GM21576 (cell line): ENCODE measurements at regions not wholly inside any gene's neighbourhood (a gene's known extent, or its start where the extent isn't known, plus 50 kb on each side); places are given as distances from the start of the nearest gene placed in this dataset.

Experiments
- ATAC-seq: cut with Tn5 transposase; IDR thresholded peaks from one replicate; pipeline ENCODE4 v1.9.1; 2021; ENCODE audit warnings: mild to moderate bottlenecking, moderate library complexity; ENCODE audit not compliant: unreplicated experiment

DNA sequence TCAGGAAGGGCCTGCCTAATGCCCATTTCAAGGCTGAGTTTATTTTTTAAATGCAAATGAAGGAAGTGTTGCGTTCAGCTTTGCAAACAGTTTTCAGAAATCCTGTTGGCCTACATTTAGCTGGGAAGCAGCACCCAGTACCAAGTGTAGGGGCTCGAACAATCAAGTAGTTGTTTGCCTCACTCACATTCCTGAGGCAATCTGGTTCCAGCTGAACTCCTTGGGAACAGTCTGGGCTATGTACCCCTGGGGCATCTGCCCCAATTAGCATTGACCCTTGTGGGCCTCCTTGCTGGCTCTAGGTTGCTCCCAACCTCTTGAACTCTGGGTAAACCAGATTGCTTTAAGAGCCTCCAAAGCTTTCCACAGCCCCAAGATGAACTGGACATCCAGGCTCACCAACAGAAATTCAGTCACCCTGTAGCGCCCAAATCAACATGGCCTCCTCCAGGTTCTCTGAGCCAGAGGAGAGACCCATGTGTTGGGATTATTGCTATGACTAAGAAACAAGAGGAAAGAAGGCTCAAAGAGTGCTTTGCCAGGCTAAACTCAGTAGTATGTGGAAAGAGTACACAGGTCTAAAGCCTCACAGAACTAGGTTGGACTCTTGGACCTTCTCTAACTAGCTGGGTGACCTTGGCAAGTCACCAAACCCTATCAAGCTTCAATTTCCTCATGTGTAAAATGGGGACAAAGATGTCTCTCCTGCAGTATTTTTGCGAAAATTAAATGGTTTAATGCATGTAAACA lies 532.7 kb downstream of the SOX2 start:
- ATAC-seq = no peak

DNA sequence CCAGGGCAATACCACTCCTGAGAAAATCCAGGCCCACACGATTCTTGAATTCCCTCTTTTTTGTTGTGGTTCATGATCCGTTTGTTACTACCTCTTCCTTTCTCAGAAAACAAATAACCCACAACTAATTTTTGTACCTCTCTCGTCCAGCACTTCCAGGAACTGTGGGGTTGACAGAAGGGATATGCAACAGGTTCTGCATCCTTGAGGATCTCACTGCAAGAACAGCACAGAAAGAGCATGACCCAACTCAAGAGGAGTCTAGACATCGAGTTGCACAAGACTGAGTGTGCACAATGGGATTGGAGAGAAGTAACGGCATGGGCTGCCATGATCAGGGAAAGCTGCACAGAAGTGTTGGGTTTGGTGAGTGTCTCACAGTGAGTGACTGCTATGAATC lies 533.3 kb downstream of the SOX2 start:
- ATAC-seq = no peak

DNA sequence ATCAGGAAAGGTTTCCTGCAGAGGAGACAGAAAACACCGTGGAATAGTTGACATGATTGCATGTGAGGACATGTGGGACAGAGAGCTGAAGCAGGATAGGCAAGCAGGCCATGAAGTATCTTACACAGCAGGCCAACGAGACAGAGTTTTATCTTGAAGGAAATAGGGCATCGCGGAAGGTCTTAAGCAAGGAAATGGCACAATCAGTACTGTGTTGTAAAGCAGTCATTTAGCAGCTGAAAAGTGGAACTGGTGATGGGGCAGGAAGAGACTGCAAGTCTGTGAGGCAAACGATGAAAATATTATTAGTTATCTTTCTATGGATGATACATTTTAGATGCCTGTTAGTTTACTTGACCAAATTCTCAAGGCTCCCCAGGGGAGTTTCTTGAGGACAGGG lies 535.1 kb downstream of the SOX2 start:
- ATAC-seq = no peak

DNA sequence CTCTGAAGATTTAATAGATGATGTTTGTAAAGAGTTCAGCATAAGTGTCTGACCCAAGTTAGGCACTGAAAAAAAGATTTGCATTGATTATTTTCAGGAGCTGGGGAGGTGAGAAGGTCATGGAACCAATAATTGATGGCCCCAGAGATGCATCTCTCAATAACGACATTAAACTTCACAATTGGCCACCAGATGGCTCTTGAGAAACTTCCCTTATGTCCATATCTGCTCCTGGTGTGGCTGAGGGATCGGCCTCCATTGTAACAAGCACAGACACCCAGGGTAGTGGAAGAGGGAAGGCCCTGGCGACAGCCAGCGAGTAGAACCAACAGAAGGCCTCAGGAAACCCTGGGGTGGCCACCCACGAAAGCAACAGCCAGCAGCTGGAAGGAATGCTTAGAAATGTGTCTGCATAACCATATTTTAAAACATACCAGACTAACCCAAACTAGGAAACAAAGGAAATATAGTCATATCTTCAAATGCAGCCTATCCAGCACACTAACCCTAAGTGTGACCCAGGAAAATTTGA lies 536.7 kb downstream of the SOX2 start:
- no peak for ATAC-seq

DNA sequence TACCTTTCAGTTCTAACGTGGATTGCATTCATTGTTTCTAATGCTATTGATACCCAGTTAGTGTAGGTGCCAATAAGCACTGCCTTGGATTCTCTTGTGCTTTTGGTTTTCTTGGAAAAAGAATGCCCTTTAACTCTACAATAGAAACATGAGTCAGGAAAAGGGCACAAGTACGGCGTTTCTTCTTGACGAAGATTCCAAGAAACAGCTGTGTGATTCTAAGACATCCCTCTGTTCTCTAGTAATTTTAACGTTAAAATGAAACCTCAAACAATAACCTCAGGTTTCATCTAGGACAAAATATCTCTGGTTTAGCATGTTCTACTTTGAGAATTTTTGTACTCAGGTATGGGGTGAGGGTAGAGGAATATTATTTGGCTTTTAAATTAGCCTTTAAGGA lies 540.5 kb upstream of the ATP11B start:
- no peak for ATAC-seq

DNA sequence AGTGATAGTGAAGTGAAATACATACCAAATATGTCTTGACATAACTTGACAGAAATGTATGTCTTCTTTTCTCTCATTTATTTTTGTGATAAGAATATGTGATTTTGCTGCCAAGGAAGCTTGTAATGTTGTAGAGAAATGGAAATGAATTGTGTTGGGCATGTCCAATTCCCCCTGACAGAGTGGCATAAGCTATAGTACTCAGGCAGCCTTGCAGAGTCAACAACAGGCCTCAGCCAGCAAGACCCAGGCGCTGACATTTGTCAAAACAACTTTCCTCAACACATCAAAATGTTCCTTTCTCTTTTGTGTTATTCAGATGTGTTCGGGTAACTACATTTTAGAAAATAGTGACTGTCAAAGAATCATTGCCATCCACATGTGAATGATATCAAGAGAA lies 538.1 kb upstream of the ATP11B start:
- no peak for ATAC-seq

DNA sequence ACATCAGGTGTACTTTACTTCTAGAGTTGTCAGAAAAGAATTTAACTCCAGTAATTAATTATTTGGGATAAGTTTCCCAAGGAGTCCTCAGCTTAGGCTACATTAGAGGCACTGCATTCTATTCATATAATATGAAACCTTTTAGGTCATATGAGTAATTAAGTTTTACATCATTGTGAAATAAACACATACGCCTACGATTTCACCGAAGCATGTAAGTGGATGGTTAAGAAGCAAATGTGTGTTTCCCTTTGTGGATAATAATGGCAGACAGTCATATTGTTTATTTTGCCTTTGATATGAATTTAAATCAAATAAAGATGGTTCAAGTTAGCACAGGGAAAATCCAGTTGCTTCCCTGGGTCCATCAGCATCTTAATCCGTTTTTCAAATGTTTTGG lies 535.9 kb upstream of the ATP11B start:
- ATAC-seq = no peak

DNA sequence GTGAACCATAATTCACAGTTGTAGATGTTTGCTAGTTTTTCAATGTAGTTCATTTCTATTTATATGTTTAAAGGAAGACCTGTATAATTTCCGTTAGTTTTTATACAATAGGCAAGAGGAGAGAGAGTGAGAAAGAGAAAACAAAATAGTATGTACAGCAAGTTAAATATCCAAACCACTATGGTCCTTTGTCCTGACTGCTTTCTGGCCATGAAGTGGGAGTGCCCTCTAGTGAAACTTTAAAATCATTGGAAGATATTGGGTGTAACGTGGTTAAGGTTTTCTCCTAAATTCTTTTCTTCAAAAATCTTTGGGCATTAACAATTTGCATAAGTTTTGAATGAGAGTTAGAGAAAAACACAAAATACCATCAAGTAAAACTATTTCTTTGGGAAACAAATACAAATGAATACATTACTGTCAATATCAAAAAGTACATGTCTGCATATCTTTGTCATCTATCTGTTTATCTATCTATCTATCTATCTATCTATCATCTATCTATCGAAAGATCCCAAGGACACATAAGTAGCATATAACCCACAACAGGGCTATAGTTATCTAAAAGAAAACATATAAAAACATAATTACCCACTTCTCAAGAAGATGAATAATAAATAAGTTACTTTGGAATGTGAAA lies 534.6 kb upstream of the ATP11B start:
- no peak for ATAC-seq

DNA sequence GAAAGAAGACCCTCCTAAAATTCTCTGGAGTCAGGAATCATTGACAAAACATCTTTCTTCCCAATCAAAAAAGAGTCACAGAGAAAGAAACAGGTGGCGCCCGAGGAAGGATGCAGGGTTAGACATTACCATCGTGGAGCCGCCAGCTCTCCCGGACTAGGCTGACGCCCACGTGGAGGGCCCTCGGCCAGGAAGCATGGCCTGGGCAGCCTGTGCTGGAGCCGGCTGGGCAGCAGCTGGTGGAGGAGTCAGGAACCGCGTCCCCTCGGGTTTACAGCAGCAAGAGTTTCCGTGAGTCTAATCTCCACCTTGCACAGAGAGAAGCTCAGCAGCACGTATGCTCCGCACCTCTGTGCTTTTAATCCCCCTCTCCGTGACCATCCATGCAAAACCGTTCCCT lies 533.7 kb upstream of the ATP11B start:
- no peak for ATAC-seq

DNA sequence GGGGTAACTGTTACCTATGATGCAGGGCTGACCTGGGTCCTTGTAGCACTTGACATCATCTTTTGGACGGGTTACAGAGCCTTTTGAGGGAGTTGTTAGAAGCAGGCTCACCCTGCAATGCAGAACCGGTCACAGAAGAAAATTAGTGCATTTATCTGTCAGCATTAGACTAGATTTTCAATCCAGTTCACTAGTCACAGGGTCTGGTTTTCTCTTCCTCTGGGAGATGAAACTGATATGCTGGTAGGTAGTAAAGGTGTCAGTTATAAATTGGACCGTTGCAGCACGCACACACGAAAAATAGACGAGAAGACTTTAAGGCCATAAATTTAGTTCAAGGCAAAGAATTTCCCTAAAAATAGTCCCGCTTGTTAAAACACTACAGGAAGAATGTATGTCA lies 532.3 kb upstream of the ATP11B start:
- no peak for ATAC-seq

DNA sequence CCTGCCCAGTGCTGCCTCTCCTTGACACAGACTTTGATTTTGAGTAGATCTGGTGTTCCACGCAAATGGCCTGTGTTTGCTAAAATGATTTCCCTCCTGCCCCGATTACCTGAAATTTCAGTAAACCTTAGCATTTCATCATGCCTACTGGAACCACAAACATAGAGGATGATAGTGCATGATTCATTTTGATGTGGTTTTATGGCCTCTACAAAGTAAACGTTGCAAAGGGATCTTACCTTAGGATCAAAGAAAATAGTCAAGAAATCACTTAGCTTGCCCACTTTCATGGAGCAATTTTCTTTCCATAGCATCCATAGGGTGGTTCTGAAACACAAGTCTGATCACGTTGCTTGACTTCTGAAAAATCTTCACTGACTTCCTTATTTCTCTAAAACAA lies 524.6 kb upstream of the ATP11B start:
- ATAC-seq = no peak

DNA sequence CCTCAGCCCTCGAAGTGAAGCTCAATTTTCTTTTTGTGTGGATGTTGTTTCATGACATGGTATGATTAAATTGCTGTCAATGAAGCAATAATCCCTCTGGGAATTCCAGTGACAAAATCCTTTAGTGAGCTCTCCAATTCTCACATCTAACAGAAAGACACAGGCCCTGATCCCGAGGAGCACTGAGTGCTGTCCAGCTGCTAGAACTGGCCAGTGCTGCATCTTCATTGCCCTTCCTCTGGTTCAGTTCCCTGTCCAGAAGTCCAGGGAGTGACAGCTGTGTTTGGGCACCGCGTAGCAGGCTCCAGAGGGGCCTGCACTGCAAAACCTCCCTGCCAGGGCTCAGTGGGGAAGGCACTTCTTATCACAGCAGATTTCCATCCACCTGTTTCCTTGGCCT lies 516.8 kb upstream of the ATP11B start:
- no peak for ATAC-seq

DNA sequence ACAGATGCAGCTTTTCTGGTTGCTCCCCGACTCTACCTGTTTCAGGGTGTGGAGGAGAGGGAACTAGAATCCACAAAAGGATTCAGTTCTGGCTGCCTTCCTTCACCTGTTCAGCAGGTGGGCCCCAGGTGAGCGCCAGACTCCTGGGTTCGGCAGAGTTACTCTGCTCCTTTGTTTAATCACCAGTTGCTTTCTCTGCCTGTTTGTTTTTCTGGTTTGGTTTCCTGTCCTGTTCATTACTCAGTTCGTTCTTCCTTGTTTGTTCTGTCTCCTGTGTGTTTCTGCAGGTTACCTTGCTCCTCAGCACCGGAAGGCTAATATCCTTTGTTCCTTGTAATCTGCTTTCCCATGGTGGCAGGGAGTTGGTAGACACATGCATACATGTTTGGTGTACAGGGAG lies 508.5 kb upstream of the ATP11B start:
- no peak for ATAC-seq

DNA sequence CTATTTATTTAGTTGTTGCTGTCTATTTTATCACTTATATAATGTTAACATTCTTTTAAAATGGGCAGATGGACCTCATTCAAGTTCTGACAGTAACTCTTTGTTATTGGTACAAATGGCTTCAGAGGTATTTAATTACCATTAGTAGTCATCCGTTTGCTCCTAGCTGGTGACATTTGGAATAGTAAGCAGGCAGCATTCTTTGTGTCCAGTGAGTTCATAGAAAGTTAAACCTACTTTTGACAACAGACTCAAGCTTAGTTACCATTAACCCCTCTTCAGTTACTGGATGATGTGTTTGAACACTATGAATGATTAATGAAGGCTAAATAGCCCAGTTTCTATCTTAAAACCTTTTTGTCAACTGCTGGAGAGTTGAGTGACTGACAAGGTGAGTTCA lies 500.7 kb upstream of the ATP11B start:
- no peak for ATAC-seq

DNA sequence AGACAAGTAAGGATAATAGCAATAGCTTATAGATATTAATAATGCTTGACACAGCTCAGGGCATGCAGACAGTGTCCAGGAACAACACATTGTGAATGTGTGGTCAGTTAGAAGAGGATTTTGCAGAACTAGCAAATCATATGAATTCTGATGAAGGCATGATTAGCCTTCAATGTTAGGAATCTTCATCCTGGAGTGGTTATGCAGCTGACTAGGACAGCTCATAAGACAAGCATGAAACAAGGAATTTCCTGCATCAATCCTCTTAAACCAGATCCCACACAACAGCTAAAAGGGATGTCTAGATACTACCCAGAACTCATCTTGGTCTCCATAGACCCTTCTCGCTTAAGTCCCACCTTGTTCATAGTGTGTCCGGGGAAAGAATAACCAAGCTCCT lies 499.0 kb upstream of the ATP11B start:
- no peak for ATAC-seq

DNA sequence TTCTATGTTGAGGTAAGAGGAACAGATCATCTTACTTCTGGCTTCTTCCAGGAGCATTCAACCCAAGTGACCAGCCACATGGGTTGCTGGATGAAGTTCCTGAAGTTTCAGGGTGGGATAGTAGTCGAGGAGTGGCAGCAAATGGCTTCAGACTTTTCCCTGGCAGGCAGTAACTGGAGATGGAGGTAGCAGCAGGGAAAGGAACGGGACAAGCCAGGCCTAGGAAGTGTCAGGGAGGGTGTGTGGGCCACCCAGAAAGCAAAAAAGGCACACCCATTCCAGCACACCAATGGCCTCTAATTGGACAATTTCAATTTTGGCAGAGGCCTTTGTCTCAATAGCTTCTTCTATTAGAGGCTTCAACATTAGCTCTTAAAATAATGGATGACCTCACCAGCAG lies 498.6 kb upstream of the ATP11B start:
- ATAC-seq = no peak

DNA sequence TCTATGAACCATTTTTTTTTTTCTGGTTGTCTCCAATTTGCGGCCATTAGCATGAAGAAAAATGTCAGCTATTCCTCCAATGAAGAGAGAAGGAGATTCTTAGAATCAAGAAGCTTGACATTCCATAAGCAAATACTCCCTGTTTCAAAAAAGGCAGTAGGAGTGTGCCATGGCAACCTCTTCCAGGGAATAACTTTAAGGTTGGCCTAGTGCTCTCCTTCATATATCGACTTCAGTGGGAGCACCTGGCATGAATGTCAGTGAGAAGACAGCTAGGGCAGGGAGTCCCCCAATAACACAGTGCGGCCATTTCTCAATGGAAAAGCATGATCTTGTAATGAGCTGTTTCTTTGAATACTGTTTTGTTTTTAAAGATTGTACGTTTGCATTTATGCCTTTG lies 493.0 kb upstream of the ATP11B start:
- no peak for ATAC-seq

DNA sequence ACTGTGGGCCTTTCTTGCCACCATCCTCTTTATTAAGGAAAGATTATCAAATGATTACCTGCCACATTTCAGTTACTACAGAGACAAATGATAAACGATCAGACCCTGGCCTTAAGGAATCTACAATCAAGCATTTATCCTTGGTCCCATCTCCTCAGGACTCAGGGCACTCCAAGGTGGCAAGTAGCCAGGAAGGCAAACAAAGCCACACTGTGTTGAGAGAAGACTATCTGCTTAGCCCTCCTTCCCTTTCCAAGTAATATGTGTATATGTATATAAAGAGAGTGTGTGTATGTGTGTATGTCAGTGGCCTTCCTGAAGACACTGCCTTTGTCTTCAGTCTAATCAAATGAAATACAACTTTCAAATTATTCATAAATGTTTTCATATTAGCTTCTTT lies 490.1 kb upstream of the ATP11B start:
- ATAC-seq = no peak

DNA sequence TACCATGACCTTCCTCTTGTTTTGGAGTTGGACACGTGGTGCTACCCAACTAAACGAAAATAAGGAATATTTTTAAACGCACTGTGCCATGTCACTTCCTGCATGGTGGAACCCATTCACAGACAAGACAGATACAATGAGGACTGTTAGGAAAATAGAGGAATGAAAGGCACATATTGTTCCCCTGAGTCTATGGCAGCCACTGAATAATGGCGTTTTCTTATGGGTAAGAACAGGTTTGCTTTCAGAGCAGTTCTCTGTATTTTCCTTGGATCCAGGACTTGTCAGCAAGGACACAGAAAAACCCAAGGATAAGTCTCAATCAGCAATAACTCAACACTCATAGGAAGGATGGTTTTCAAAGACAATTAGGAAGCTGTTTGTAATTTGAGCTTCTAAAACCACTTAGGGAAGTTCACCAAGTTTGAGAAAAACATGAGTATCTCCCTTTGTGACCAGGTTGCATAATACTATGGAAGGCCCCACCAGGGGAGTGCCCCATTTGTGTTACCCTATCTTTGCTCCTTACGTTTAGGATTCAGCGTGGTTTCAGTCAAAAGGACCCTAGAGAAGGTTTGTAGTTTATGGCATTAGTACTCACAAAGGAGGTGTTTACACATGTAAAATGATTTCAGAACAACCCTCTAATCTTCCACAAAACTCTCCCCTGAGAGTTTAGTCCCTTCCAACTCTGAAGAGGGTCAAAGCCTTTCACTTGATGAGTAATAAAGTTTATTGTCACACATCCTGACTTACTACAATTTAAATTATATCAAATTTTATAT lies 487.2 kb upstream of the ATP11B start:
- no peak for ATAC-seq

DNA sequence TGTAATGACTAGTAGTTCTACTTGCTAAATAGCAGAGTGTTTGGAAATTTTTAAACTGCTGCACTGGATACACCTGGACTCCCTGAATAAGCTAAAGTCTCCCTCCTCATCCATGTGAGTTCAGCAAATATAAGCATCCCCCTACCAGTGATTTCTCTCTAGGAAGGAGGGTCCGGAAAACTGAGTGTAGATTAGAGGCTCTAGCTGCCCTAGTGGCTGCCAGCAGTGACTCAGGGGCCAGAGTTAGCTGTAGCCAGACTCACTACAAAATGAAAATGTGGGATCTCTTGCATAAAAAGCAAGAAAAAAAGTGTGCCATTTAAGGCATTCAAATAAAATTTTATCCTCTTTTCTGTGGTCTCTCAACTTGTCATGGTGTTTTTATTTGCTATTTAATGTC lies 485.0 kb upstream of the ATP11B start:
- ATAC-seq = no peak

DNA sequence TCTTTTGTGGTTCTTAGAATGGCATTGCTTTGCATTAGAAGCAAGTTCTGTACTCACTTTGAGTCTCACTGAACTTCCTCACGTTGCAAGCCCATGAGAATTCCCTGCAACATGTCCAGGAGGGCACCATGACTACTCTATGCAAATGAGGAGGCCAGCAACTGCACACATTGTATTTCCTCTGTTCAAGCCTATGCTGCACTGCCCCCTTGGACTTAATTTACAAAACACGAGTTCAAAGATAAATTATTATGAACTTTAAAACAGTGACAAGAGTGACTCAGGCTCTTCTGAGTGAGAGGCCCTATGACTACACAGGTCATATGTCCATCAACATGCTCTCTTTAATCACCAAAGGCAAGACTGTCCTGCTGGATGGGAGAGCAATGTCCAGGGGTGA lies 484.2 kb upstream of the ATP11B start:
- no peak for ATAC-seq

DNA sequence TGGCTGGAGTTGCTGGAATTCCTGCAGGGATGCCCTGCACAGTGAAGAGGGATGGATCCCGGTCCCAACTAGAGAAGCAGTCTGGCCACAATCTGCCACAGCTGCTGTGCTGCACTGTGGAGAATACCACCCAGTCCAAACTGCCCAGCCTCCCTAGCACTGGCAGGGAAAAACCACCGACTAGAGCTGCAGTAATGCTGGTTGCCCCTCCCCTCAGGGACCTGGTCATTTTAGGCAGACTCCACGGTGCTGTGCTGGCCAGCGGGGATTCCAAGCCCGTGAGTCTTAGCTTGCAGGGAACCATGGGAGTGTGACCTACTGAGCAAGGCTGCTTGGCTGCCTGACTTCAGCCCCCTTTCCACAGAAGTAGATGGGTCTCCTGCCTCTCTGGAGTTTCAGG lies 478.0 kb upstream of the ATP11B start:
- ATAC-seq = no peak
